COLO668 (cell line): ENCODE measurements at regions not wholly inside any gene's neighbourhood (a gene's known extent, or its start where the extent isn't known, plus 50 kb on each side); places are given as distances from the start of the nearest gene placed in this dataset.

Experiments used
- DNase-seq: peaks from one replicate; lab custom pipeline; 2025; ENCODE audit not compliant: unreplicated experiment; lab: John Stamatoyannopoulos, UW

DNA sequence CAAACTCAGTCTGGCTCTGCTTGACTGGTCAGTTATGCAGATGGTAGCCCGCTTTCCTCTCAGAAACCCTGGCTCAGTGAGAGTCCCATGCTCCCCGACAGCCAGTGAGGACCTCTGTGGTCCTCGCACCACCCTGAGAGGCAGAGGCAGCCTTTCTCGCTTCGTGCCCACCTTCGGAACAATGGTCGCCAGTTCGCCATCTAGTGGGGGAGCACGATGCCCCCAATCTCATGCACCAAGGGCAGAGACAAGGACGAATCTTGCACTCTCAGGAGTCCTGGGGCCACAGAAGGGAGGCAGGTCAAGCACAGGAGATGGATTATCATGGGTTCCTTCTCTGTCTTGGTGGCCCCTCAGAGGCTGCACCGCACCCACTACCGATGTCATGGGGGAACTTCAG is 75.2 kb downstream of the RHCG start:
- DNase-seq, result no peak

DNA sequence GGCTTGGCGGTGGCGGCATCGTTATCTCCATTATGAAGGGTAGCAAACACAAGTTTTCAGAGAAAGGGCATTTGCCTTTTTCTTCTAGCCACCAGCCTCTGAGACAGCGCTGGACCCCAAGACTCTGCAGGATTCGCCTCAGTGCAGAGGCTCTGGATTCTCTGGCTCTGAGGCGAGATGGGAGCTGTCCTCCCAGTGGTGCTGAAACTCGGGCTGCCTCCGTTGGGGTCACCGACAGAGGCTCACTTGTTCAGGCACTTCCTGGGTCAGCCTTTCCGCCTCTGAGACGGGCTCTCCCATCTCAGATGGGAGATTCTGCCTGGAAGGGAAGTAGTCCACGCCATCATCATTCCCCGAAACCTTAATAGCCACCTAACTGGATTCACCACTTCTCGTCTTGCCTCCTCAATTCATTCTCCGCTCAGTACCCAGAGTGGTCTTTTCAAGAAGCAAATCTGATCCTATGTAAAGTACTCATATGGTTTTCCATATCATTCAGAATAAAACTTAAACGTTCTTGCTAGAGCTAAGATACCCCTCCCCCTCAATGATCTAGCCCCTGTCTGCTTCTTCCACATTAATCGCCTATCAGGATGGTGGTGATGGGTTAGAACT is 76.9 kb downstream of the RHCG start:
- no peak for DNase-seq

DNA sequence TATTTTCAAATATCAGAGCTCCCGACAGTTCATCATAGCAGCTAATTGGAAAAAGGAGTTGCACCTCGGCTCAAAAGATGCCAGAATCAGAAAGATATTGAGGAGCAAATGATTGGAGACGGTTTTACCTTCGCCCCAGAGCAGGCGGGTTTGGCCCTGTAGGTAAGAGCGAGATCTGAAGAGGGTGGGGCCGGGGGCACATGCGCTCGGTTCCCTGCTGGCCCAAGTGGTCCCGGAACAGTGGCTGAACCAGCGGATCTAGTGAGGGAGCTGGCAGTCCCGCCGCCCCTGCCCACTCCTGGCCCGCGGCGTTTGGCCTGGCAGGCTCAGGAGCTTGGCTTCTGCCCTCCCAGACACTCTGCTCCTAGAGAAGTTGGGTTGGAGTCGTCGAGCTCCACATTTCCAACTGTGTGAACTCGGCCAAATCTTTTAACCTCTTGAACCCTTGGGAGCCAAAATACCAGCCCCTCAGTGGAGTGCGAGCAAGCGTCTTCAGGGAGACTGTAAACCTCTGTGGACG is 79.1 kb downstream of the RHCG start:
- DNase-seq, result no peak

DNA sequence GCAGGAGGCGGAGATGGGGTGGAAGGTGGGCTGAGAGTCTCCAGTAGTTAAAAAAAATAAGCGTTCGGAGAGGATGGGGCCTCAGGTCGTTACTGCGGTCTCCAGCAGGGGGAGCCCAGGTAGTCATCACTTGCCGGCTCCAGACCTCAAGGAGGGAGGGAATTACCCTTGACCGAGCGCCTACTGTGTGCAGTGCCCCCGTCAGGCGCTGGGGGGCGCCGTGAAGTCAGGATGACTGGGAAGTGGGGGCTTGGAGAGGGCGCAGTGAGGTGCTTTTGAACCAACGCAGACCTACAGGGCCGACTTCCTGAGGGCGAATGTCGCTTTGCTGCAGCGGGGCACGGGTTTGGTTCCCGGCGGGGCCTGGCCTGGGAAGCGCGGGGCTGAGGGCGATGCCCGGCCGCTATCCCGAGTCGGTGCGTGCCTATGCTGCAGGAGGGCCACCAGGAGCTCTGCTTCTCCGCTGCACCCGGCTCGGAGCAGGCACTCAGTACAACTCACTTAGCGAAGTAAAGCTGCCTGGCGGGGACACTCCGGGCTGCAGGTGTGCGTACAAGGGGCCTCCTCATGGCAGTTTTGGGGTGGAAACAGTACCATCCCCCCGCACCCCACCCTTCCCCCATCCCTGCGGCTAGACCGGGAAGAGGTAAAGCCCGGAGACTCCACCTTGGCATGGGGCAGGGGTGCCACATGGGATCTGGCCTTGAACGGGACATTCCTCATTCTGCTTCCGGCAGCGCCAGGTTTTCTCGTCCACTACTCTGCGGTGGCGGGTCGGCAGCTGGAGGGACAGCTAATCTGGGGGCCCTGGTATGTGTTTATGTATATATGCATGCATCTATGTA is 79.8 kb downstream of the RHCG start:
- DNase-seq, result peak; percentile 74

DNA sequence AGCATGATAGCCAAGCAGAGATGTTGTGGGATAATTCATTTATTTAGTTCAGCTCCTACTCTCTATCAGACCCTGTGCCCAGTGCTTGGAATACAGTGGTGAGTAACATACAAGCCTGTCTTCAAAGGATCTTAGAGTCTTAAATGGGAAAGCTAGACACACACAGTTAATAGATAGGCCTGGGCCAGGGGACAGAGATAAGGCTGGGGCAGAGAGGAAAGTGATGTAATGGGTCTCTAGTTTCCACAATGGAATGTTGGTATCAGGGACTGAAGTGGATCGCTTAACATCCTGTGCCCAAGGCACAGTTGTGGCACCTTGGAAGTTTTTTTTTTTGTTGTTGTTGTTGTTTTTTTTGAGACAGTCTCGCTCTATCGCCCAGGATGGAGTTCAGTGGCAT is 79.9 kb upstream of the POLG start:
- DNase-seq, result no peak

DNA sequence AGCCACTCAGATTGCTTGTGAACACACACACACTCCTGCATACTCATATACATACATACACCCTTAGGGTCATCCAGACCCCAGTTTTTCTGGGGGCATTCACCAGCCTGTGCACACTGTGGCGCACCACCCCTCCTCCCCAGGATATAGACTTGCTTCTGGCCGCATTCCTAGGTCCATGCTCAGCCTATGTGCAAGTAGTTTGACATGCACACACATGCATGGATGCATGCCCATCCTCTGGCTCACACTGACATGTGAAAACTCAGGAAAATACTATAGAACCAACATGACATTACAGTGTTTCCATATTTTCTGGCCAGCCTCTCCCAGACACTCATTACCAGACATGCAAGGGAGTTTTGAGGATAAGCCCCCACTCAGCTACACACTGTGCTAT is 79.3 kb upstream of the POLG start:
- DNase-seq, result no peak

DNA sequence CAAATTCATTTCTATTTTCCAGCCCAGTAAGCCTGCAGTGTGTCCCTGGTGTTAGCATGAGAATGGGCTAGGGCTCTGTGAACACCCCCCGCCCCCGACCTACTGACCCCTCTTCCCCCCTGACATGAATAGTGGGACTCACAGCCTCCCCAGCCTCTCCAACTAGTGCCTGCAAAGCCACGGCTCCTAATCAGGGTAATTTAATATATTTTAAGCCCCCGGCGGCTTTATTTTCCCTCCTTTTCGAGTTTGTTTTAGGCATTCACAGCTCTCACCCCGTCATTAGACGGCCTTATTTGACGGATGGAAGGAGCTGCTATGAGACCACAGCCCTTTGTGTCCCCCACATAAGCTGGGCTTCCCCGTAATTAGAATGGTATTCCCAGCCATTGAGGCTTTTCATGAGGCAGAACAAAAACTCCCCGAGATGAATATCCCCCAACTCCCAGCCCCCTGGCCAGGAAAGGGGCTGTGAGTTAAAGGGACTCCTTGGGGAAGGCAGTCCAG is 78.3 kb upstream of the POLG start:
- DNase-seq, result no peak

DNA sequence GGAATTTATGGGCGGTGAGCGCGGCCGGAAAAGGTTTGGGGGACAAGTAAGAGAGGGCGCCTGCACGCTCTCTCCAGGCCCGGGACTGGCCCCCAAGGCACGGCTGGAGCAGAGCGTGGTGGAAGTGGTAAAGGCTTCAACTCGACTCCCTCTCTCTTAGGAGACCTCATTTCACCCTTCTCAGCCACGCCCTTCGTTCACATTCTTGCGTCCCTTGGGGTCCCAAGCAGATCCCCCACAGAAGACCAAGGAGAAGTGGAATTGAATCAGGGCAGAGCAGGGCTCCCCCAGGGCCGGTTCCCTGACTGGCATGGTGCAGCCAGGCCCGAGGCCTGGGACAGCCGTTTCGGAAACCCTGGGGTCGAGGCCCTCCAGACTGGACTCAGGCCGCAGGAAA is 75.4 kb upstream of the POLG start:
- no peak for DNase-seq

DNA sequence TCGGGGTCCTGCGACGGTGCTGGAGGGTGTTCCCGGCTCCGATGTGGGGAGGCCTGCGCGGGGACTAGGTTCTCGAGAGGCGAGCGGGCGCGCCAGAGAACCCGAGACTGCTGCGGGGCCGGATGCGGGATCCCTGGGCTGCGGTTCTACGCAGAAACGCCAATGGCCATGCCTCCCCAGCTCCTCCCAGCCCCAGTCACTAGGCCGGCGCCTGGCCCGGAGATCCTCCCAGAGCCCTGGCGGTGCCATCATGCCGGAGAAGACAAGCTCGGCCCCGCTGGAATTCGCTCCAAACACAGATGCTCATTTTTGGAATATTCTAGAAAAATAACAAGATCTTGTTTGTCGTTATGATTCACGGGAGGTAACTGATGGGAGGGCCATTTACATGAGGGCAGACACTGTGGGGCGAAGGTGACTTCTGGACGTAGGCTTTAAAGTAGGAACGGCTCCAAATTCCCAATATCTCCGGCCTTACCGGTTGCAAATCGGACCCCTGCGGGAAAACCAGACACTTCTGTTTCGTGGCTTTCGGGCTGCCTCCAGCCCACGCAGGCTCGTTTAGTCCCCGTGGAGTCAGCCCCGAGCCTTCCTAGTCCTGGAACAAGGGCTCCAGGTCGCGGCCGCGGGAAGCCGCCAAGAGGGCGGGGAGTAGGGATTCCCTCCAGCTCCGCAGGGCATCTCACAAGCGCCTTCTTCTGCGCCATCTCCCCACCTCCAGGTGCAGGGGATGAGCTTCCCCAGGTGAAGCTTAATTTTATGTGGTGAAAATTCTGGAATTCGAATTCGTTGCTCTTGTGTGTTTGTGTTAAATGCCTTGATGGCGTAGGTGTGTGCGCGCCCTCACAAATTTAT is 74.8 kb upstream of the POLG start:
- no peak for DNase-seq

DNA sequence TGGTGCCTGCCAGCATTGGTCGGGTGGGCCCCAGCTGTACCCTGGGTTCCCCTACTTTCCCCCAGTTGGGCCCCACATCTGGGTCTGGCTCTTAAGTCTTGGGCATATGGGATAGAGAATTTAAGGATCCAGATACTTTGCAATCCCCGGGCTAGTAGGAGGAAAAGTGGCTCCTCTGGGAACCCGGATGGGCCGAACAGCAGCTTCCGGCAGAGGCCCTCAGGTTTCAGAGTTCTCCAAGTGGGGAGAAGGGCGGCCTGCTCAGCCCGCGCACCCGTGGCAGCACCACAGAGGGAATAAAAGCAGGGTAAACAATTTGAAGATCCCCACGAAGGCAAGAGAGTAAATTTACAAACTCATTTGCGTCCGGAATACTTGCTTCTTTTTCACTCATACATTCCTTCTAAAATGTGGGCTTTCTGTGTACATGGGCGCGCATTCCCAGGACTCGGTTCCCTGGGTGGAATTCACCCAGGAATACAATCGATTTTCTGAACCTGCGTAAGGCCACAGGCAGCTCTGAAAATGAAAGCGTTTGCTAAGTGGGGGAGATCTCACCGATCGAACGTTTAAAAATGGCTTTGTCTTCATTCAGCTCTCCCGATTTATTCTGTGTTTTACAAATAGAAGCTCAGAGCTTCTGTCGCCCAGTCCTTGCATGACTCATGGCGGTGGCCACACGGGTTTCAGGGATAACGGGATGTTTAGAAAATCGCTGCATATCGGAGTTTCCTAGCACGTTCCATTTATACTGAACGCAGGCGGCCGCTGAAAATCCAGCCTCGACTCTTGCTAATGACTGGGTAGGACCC is 74.0 kb upstream of the POLG start:
- DNase-seq, result no peak

DNA sequence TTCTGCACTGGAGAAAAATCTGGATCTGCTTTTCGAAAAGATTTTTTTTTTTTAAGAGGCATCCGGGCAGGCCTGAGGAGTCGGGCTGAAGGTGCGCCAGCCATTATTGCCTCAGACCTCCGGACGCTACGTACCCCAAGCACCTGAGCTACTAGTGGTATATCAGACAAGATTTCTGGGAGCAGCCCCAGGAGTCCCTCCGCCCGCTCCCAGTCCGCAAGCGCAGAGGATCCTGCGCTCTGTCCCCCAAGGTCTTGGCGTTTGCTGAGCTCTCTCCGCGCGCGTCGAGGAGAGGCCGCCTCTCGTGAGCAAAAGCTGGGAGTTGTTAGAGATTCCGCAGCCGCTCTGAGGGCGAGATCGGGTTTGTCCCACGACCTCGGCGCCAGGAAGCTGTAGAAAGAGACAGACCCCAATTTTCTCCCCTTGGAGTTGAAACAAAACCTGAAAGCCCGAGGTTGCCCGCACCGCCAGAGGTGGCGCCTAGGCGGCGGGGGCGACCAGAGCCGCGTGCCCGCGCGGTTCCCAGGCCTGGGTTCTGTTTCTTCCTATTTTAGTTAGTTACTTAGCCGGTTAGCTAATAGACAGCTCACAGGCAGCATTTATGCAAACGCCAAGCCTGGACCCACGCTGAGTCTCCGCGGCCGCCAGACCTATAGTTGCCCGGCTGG is 72.5 kb upstream of the POLG start:
- DNase-seq, result no peak

DNA sequence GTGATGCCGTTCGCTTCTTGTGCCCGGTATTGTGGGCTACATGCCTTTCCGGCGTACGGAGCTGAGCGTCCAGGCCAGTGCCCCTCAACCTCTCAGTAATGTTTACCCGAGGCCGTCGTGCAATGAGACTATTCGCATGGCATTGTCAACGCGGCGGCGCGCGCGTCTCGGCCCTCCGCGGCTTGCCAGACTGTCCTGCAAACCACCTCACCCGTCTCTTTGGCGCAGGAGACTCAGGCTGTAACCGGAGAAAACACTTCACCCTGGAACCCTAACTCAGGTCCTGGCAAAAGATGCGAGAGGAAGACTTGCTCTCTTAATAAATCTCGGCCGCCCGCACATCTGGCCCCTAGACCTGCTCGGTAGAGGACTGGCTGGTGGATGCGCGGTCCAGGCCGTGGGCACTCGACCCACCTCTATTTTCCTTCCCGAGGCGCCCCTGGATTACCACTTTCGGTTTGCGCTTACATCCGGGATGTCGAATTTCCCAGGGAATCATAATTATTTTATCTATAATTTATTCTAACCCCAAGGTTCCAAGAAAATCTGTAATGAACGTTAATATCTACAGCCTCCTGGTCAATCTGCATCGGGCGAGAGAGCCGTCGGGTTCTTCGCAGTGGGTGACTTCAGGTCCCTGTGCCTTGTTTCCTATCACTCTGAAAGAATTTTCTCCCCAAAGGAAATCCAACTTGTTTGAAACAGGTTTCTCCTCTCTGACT is 71.8 kb upstream of the POLG start:
- no peak for DNase-seq

DNA sequence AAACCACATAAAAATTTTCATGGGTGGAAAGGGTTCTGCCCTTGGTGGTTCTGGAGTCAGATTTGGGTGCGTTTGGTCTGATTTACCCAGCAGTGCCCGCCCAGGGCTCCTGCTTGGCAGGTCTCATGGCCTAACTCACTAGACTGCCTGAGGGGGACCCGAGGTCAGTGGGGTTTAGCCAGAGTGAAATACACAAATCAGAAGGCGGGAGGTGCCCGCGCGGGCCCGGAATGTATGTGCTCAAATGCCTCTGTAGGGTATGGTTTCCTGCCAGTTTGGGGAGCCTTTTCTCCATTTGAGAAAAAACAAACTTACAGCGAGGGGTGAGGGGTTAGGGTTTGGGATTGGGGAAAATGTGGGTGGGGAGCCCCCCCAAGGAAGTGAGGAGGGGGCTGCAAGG is 70.9 kb upstream of the POLG start:
- no peak for DNase-seq

DNA sequence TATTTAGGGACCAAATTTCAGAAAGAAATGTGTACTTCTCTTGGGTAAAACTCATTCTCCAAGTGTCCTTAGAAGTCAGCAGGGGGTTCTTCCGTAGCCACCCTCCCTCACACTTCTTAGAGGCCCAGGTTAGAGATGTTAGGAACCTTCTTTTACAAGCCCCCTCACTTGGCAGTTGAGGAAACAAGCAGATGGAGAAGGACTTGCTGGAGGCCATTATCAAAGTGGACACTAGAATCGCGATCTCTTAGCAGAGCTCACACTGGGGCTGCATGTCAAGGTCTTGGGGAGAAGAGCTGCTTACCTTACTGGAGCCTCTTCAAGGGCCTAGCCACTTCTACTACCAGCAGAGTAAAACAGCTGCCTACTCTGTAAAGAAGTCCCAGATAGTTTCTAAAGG is 69.4 kb upstream of the POLG start:
- DNase-seq, result no peak

DNA sequence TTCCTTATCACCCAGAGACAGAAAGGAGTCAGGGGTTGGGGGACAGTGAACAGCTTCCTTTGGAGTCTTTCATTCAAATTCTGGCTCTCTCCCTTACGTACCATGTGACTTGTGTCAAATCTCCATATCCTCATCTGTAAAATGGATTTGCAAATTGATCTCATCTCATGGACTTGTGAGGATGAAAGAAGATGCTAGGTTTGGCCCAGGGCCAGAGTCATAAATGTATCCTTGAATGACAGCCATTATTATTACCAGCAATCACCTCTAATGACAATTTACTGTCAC is 67.8 kb upstream of the POLG start:
- DNase-seq, result no peak

DNA sequence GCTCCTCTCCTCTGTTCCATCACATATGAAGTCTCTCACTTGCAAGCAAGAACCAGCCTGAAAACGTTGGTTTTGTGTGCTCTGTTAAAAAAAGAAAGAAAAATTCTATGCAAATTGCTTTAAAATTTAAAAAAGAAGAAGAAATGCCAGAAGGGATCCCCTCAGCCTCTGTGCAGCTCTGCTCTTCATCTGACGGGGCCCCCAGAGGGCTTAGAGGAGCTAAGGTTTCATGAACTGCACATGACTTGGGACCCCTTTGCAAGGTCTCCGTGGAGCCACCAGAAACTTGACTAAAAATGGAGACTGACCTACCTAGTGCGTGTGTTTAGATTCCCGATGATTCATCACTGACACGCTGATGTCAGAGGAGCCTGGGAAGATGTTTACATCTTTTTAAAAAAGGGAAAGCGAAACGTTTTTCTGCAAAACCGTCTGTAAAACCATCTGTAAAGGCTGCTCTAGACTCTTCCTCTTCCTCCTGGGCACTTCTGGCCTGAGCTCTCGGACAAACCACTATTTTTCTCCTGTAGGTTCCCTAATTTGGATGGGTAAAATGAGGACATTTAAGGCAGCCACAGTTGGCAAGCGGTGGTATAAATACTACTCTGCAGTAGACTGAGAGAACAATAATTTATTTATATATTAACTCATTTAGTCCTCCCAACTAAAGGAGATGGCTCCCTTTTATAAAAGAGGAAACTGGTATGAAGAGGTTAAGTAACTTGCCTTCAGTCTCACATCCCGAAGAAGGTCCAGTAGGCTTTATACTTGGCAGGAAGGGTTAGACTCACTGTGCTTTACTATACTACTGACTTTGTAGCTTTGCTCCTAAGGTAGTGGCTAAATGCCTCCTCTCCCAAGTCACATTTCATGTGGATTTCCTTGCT is 67.2 kb upstream of the POLG start:
- DNase-seq, result no peak

DNA sequence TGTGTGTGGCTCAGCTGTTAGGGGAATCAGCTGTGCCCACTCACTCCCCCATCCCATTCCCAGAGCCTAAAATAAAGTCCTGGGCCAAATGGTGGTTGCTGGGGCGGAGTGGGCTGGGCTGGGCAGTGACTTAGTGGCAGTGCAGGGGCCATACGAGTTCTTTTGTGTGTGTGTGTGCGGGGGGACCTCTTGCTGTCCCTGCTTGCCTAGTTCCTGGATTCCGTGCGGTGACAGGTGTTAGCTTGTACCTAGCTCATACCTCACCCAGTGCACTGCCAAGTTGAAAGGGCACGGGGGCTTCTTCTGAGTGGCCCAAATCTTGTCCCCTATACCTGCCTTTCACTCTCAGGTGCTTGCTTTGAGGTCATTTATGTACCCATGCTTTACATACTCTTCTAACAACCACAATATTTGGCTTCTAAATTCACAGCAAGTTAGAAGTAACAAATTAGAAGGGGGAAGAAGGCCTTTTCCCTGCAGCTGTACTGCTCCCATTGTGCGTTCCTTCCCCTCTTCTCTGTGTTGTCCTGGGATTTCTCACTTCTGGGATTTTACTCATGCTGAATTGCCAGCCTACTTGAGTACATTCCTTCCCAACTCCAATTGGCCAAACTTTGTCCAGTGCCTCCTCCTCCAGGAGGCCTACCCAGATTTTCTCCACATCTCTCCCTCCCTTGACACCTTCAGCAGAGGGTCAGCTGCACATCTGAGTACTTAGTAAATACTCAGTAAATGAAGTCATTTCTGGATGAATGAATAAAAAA is 66.3 kb upstream of the POLG start:
- no peak for DNase-seq
